ENCODE measurements at regions not wholly inside any gene's neighbourhood (a gene's known extent, or its start where the extent isn't known, plus 50 kb on each side); places are given as distances from the start of the nearest gene placed in this dataset.

DNA sequence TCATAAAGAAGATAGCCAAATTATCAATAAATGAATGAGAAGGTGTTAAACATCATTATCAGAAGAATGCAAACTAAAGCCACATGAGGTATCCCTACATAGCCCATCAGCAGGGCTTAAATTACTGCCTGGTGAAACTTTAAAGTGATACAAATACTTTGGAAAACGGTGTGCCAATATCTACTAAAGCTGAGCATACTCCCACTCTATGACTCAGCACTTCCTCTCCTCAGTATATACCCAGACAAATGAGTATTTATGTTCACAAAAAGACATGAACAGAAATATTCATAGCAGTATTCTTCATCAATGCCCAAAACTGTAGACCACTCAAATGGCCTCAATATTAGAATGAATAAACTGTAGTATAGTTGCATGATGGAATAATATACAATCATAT is 284.6 kb upstream of the ZC3H12C start (continued):
- TF ChIP-seq ZNF592 (IDR thresholded peaks at IDR 0.05), result no peak

GRCh38 chr11:109814824-109815223 is 278.4 kb upstream of the ZC3H12C start:
- H3K27me3 ChIP-seq (replicated peaks in 1 of 2; ENCODE audit: control insufficient read depth in 2 of 2, insufficient read depth in 2 of 2, low read length in 1 of 2), result no peaks in the 10 kb centered on the region
- RAD21 ChIA-PET (ENCODE audit: unreplicated experiment), result no interaction called here
- H3K79me2 ChIP-seq (ENCODE audit: control insufficient read depth, insufficient read depth, low read length), result no peaks in the 10 kb centered on the region
- no peak overlapping the region for H3K4me2 ChIP-seq (ENCODE audit: control insufficient read depth, insufficient read depth)
- in situ Hi-C loops (cut with MboI), result no loop called here
- POLR2A ChIA-PET, result no interaction called here
- intact Hi-C loops (cut with micrococcal nuclease; ENCODE audit: unreplicated experiment), result no loop called here
- no peaks in the 10 kb centered on the region for H3K9me3 ChIP-seq (replicated peaks; ENCODE audit: control insufficient read depth, insufficient read depth, low read length)
- ATAC-seq (no peak), FAIRE-seq (no peak), DNase-seq (ENCODE audit: low read depth, low spot score) (no peak)
- SMC1A ChIA-PET (ENCODE audit: uncharacterized antibody, unreplicated experiment), result interaction anchor here (1.1 kb wide), 1 partner anchor 10 kb away, joined by 3 read pairs; no protein-coding TSS in a partner anchor
- no peak overlapping the region for H3K4me3 ChIP-seq
- H3K9ac ChIP-seq (ENCODE audit: control insufficient read depth, insufficient read depth, low read length), result no peak overlapping the region
- no peaks in the 10 kb centered on the region for H4K20me1 ChIP-seq (ENCODE audit: control insufficient read depth, insufficient read depth)
- no peak overlapping the region for H2AFZ ChIP-seq (ENCODE audit: control insufficient read depth, low read depth, low read length)
- no peaks in the 10 kb centered on the region for H3K4me1 ChIP-seq (ENCODE audit: control insufficient read depth, insufficient read depth, low read length)
- H3K36me3 ChIP-seq (ENCODE audit: control insufficient read depth in 2 of 2, insufficient read depth in 2 of 2, low read length in 1 of 2), result no peaks in the 10 kb centered on the region
- TF ChIP-seq ATF7 (IDR thresholded peaks at IDR 0.05; ENCODE audit: low read depth), result no peak
- WGBS (ENCODE audit: insufficient coverage, insufficient replicate concordance, low lambda C conversion rate, missing lambda C conversion rate), result 0% methylated on average over 2 of the region's 2 CpGs
- no peak overlapping the region for H3K27ac ChIP-seq (ENCODE audit: control insufficient read depth, insufficient read depth)
- no TSS peak for BruUV-seq (replicated peaks)
- CTCF ChIA-PET, result no interaction called here
